GM19025 (cell line): ENCODE measurements at regions not wholly inside any gene's neighbourhood (a gene's known extent, or its start where the extent isn't known, plus 50 kb on each side); places are given as distances from the start of the nearest gene placed in this dataset.
"Not testable (repeated sequence)": the region's sequence is repeated elsewhere in the genome, so short reads cannot be mapped to it uniquely, and the experiment has no call there.

Experiments used
- ATAC-seq: cut with Tn5 transposase; IDR thresholded peaks from one replicate; pipeline ENCODE4 v1.9.1; 2021; ENCODE audit warnings: mild to moderate bottlenecking, low read depth, moderate library complexity; ENCODE audit not compliant: unreplicated experiment

- ATAC-seq: no peak
Measured at GRCh38 chr1:187971851-187972250, 1143.1 kb downstream of the PLA2G4A start.

DNA sequence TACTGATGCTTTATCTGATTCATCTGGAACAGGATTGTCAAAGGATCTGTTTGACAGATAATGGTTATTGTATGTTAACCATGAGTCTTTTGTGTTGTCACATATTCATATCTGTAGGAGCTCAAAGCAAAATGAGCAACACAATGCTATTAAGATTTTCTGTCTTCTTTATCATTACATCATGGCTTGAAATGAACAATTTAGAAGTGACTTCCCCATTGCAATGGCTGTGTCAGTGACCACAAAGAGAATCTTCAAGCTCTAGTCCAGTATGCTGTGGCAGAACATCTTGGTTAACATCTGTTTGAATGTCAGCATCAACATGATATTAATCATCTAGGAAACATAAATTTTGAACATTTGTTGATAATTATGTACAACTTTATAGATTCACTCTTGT is 1148.5 kb downstream of the PLA2G4A start:
- no peak for ATAC-seq

- no peak for ATAC-seq
Measured at GRCh38 chr1:187985145-187985896, 1156.6 kb downstream of the PLA2G4A start.

DNA sequence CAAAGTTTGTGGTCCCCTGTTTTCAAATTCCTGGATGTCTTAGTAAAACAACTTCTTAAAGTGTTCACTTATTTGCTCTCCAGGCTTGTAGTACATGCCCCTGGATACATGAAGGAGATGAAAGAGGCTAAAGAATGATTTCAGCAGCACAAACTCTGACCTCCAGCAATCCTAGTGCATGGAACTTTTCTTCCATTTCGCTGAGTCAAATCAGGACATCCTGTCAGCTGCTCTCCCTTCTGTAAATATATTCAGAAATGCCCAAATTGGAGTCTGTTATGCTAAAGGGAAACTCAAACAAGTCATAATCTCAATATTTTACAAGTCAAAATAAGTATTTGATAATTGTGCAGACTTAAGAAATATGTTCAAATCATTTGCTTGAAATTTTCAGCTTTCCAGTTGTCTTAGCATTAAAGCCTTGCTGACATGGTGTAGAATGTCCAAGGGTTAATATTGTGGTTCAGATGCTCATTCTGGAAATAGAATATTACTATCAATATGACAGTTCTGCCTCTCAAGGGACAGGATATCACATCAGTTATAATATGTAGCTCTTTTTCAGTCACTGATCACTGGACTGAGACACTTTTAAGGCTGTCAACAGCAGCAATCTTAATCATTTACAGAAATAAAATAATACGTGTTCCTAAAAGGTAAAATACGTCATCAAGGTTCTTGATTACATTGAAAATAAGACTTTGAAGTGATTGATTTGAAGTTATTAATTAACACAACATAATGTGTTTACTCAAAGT is 1157.3 kb downstream of the PLA2G4A start:
- peak; percentile 68 for ATAC-seq

- ATAC-seq: peak; percentile 30
Measured at GRCh38 chr1:187987236-187987776, 1158.6 kb downstream of the PLA2G4A start.

DNA sequence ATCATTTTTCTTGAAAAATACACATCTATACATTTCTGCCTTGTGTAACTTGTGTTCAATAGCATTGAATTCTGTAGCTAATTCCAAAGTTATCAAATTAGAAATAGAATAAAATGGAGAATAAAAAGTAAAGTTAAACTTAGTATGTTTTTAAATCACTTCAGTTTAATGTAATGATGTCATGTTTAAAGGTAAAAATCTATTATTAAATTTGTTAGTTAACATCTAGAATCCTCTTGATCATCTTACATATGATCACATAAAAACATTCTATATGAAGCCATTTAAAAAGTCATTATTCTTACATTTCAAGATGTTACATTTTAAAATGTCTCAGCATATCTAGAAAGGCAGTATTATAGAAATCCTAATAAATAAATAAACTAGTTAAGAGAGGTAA is 1163.2 kb downstream of the PLA2G4A start:
- ATAC-seq: no peak

- no peak for ATAC-seq
Measured at GRCh38 chr1:187996780-187997179, 1168.0 kb downstream of the PLA2G4A start.

DNA sequence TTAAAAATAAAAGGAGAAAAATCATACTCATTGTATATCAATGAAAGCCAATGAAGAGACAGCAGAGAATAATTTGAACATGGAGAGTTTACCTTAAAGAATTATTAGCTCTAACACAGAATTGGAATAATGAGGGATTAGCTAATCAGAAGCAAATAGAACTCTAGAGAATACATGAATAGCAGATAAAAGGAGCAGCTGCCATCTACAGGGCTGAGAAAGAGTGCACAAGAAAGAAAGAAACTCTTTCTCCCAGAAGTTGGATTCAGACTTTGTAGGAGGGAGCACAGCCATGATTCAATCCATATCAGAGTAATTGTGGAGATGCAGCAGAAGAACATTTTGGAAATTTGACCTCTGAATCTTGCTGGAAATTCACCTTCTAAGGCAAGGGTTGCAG is 1171.2 kb downstream of the PLA2G4A start:
- no peak for ATAC-seq

GRCh38 chr1:188003687-188004086 is 1174.9 kb downstream of the PLA2G4A start:
- ATAC-seq: not testable (repeated sequence)

DNA sequence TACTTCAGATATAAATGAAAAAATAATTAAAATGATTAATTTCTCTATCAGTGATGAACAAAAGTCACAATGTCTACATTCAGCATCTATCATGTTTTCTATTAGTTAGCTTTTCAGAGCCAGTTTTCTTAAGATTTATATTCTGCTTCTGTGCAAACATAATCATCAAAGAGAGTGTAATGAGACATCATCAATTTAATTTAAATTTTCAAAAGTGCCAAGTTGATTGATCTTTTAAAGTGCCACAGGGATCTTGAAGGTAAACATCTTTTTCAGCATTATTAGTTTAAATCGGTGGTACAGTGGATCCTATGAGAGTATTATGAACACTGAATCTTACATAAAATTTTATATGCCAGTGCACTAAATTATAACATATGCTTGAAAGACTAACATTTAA is 1176.1 kb downstream of the PLA2G4A start:
- no peak for ATAC-seq

DNA sequence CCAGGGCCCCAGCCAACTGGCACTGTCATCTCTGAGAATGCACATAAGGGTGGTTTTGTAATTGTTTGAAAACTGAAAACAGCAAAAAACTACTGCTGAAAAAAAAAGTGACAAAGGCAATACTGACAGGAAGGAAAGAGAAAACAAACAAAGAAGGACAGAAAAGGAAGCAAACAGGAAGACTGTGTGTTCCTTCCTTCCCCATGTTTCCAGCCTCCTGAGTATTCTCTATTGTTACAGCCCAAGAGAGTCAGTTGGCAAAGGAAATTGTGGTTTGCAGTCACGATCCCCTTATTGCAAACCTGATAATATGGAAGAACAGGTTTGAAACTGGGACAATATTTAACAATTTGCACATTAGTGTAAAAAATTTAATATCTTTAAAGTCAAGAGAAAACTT is 1177.6 kb downstream of the PLA2G4A start:
- ATAC-seq: no peak

GRCh38 chr1:188013222-188013849 is 1184.6 kb downstream of the PLA2G4A start:
- ATAC-seq: not testable (repeated sequence)

DNA sequence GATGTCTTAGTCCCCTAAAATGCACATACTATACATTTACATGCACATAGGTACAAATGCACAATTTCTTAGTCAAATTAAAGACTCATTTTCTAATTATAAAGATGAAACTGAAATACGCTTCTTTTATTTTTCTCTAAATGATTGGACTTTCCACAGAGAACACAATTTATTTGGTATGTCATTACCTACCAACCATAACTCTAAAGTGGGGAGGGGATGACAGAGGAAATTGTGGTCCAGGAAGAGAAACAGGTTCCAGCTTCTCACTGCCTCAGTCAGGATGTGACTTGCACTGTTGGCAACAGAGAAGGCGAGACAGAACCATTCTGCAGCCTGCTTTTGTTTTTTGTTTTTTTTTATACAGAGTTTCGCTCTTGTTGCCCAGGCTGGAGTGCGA is 1189.2 kb downstream of the PLA2G4A start:
- ATAC-seq: no peak

GRCh38 chr1:188022661-188023060 is 1193.9 kb downstream of the PLA2G4A start:
- ATAC-seq: no peak

DNA sequence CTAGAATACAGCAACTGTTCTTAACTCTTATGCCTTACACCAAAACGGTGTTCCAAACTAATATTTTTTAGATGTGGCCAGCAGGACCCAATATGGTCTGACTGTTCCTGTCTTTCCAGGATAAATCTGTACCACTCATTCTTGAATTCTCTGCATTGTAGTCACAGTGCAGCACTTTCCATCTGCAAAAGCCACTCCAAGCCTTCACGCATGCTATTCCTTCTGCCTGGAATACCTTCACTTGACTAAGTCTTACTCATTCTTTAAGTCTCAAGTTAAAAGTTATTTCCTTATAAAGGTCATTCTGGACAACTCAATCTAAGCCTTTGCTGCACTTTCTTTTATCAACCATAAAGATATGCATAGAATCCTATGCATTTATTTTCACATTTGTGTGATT is 1194.5 kb downstream of the PLA2G4A start:
- ATAC-seq: no peak

DNA sequence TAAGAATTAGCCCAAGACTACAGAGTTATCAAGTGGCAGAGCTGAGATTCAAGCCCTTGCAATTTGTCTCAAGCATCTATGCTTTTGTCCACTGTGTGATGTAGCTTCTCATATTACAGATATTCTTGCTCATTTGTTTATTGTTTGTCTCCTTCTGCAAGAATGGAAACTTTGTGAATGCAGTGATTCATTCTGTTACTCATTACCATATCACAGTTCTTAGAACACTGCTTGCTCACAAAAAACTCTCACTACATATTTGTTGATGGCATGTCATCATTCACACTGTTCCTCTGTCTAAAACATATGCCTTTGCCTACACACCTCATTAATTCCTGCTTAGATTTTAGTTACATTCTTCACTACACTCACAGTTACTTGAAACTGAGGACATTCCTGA is 1198.9 kb downstream of the PLA2G4A start:
- peak; percentile 84 for ATAC-seq

DNA sequence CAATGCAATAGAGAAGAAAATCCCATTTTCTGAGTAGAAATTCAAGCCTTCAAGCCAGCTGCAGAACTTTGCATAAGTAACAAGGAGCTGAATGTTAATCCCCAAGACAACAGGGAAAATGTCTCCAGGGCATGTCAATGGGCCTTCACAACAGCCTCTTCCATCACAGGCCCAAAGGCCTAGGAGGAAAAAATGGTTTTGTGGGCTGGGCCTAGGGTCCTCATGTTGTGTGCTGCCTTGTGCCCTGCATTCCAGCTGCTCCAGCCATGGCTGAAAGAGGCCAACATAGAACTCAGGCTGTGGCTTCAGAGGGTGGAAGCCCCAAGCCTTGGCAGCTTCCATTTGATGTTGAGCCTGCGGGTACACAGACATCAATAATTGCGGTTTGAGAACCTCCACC is 1208.8 kb downstream of the PLA2G4A start:
- not testable (repeated sequence) for ATAC-seq

DNA sequence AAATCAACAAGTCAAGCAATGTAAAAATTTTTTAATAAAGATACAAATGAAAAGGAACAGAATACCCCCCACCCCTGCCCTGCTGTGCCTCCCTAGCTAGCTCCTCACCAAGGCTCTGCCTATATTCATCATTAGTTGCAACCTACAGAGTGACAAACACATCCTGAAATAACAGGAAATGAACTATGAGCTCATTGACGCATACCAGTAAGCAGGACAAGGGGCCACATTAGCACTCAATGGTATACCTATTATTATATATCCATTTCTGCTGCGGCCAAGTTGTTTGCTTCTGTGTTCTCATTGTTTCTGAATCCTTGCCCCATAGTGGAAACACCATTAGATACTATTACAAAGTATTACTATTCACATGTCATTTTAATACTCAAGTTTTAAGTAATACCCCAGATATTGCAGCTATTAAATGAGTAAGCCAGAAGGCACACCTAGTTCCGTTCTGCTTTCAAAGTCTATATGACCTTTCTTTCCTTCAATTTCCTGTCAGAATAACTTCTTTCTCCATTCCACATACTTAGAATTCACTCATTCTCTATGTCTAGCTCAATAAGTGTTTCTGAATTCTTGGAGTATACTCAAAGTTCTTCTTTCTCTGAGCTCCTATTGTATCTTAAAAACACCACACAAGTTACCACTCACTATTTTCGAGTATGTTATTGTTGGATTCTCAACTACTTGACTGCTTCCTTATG is 1214.9 kb downstream of the PLA2G4A start:
- no peak for ATAC-seq

DNA sequence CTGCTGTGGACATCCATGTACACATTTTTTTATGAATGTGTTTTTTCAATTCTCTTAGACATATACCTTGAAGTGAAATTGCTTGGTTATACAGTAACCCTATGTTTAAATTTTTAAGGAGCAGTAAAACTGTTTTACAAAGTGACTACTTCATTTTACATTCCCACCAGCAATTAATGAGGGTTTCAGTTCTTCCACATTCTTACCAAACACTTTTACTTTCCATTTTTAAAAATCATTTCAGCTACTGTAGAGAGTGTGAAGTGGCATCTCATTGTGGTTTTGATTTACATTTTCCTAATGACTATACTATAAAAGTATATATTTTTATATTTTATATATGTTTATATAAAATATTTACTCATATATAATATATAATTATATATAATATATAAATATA is 1221.5 kb downstream of the PLA2G4A start:
- ATAC-seq: no peak

GRCh38 chr1:188056011-188056410 is 1227.3 kb downstream of the PLA2G4A start:
- no peak for ATAC-seq

- ATAC-seq: no peak
Measured at GRCh38 chr1:188058801-188059200, 1230.1 kb downstream of the PLA2G4A start.
